Pancreas (tissue), 10 donors: ENCODE measurements at regions not wholly inside any gene's neighbourhood (a gene's known extent, or its start where the extent isn't known, plus 50 kb on each side); places are given as distances from the start of the nearest gene placed in this dataset.

Source experiments
- ATAC-seq, 4 donors: fragments of 200-7000 bp; cut with Tn5 transposase; one replicate each; pipeline versions ENCODE4 v1.8.0 to v1.9.1; 2020; ENCODE audit warnings: mild to moderate bottlenecking in 4 of 4, moderate library complexity in 4 of 4
- DNase-seq, 6 donors: peaks; one replicate each; pipeline ENCODE4 v3.0.0-alpha.2; 2020
- FAIRE-seq: peaks from 2 replicates; lab custom pipeline; 2012; peaks lifted over from hg19 to GRCh38; lab: Jason Lieb, UNC
- H3K27ac ChIP-seq, 4 donors: fragments of 200-600 bp; sonication (generic); 1 replicate in 3 of 4; 2 replicates in 1 of 4; pipeline versions ENCODE4 v1.5.0 to v1.8.0; 2020
- H3K27me3 ChIP-seq, 4 donors: fragments of 200-600 bp; one replicate each; pipeline ENCODE4 v1.8.0; 2021
- H3K36me3 ChIP-seq, 3 donors: fragments of 200-600 bp; sonication (generic) in 1 of 3; one replicate each; pipeline versions ENCODE4 v1.5.0 to v1.8.0; 2020 to 2021
- H3K4me1 ChIP-seq, 3 donors: fragments of 200-600 bp; one replicate each; pipeline ENCODE4 v1.8.0; 2021
- H3K4me3 ChIP-seq, 4 donors: fragments of 200-600 bp; sonication (generic) in 2 of 4; one replicate each; pipeline versions ENCODE4 v1.5.0 to v1.8.0; 2020 to 2021
- H3K9me3 ChIP-seq, 4 donors: fragments of 200-600 bp; one replicate each; pipeline ENCODE4 v1.8.0; 2021
- WGBS, 2 donors: extraction: QIAGEN DNeasy Blood & Tissue Kit; methylation state at CpG; one replicate each; pipeline ENCODE4 v1.1.7; 2013; 5-methylcytosine and 5-hydroxymethylcytosine counted together
- intact Hi-C, 3 donors: fragments of 100-400 bp; cut with DNase I; formaldehyde crosslinking; loops; one replicate each; pipeline versions ENCODE4 v1.11.1 to v1.14.2; 2022
- TF ChIP-seq, protein P1 (sequence below), 4 donors: fragments of 200-600 bp; sonication (generic) in 3 of 4; IDR thresholded peaks; one replicate each; pipeline versions ENCODE4 v1.5.0 to v1.8.0; 2021; ENCODE audit warnings: antibody characterized with exemption in 4 of 4
- donor health status: healthy with polysubstance abuse.
- donor health status: DM: no; HTN: no; CAD: no; lungs with moderate emphysema.
- donor health status: DM: no; HTN: no; CAD: no.
- donor health status: control.
- donor health status: control.
- donor health status: Bipolar disorder and iron deficiency.
- donor health status: DM: yes; HTN: yes; CAD: no.
- donor health status: DM: no; HTN: no; CAD: no.
- donor health status: DM: no; HTN: no; CAD: no.
- donor health status: DM: yes; HTN: yes; CAD: no.

DNA sequence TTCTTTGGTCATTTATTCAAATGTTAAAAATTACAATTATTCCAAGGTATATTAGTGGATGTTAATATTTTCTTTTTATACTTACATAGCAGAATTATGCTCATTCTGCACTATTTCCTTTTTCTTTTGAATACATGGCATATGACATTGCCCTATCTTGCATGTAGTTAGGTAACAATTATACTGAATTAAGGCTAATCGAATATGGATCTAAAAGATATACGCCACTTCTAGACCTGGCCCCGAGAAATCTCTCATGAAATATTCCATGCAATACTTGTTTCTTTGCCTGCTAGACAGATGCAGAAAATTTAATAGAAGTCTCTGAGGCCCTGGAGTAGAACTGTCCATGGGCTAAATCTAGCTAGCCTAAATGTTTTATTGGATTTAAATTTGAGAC lies 493.4 kb downstream of the OTOL1 start:
- no peak for ATAC-seq
- FAIRE-seq, result no peak
- TF ChIP-seq, protein P1, sequence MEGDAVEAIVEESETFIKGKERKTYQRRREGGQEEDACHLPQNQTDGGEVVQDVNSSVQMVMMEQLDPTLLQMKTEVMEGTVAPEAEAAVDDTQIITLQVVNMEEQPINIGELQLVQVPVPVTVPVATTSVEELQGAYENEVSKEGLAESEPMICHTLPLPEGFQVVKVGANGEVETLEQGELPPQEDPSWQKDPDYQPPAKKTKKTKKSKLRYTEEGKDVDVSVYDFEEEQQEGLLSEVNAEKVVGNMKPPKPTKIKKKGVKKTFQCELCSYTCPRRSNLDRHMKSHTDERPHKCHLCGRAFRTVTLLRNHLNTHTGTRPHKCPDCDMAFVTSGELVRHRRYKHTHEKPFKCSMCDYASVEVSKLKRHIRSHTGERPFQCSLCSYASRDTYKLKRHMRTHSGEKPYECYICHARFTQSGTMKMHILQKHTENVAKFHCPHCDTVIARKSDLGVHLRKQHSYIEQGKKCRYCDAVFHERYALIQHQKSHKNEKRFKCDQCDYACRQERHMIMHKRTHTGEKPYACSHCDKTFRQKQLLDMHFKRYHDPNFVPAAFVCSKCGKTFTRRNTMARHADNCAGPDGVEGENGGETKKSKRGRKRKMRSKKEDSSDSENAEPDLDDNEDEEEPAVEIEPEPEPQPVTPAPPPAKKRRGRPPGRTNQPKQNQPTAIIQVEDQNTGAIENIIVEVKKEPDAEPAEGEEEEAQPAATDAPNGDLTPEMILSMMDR (IDR thresholded peaks at IDR 0.05), result no peak
- H3K4me3 ChIP-seq, result no peak overlapping the region
- no peak overlapping the region for H3K27ac ChIP-seq
- no peaks in the 10 kb centered on the region for H3K4me1 ChIP-seq
- WGBS, 2 donors, result 70 to 87% methylated on average over 3 of the region's 3 CpGs
- no peaks in the 10 kb centered on the region for H3K9me3 ChIP-seq
- H3K36me3 ChIP-seq, result no peaks in the 10 kb centered on the region
- H3K27me3 ChIP-seq, result no peaks in the 10 kb centered on the region
- DNase-seq, result no peak
- intact Hi-C loops, result loop anchor here in 1 of 3 donors (10.0 kb wide), 1 partner anchor 135 kb away; no protein-coding TSS in a partner anchor

DNA sequence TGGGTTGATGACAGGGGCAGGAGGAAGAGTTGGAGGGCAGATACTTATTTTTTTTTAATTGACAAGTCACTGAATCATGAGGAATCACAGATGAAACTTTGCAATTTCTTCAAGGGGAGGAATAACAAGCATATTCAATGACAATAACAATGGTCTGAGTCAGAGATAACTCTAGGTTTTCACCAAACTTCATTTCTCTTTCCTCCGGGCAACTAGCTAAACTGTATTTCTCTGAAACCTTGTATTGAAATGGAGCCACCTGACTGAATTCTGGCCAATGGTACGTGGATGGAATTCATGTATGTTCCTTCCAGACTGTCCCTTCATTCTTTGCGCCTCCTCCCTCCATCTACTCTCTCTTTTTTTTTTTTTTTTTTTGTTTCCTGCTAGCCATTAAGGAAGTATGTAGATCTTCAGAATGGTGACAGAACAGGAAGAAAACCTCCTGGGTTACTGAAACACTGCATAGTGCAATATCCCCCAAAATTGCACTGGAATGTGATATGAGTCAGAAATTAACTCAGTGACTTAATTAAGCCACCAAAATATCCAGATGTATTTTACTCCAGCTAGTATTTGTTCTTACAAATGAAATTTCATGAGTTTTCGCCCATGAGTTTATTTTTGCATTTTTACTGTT lies 495.4 kb downstream of the OTOL1 start:
- WGBS, 2 donors, result 66 to 76% methylated on average over 4 of the region's 4 CpGs
- intact Hi-C loops, result loop anchor here in 1 of 3 donors (10.0 kb wide), 1 partner anchor 133 kb away; no protein-coding TSS in a partner anchor
- Histone ChIP-seq H3K9me3 (no peaks in the 10 kb centered on the region), H3K27me3 (no peaks in the 10 kb centered on the region), H3K4me1 (no peaks in the 10 kb centered on the region), H3K36me3 (no peaks in the 10 kb centered on the region), H3K4me3 (no peak overlapping the region), H3K27ac (no peak overlapping the region)
- no peak for ATAC-seq
- TF ChIP-seq, protein P1 (IDR thresholded peaks at IDR 0.05), result no peak
- DNase-seq, result no peak
- no peak for FAIRE-seq

DNA sequence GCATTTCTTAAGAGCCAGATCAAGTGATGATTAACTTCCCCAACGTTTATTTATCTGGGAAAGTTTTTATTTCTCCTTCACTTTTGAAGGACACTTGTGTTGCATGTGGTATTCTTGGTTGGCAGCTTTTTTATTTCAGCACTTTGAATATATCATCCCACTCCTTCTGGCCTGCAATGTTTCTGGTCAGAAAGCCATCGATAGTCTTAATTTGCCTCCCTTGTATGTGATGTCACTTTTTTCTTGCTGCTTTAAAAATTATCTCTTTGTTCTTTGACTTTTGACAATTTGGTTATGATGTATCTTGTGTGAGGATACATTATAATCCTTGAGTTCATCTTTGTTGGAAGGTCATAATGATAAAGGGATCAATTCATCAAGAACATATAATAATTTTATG lies 503.2 kb downstream of the OTOL1 start:
- ATAC-seq (no peak), FAIRE-seq (no peak), DNase-seq (no peak)
- intact Hi-C loops, result loop anchor here in 1 of 3 donors (10.0 kb wide), 1 partner anchor 125 kb away; no protein-coding TSS in a partner anchor
- no peaks in the 10 kb centered on the region for H3K27me3 ChIP-seq
- no peak overlapping the region for H3K27ac ChIP-seq
- peaks cover 0 to 6% (median 0%) of the 10 kb centered on the region in 4 donors for H3K9me3 ChIP-seq
- 55% methylated on average over 2 of the region's 2 CpGs for WGBS, 2 donors
- H3K36me3 ChIP-seq, result no peaks in the 10 kb centered on the region
- TF ChIP-seq, protein P1 (IDR thresholded peaks at IDR 0.05), result no peak
- H3K4me1 ChIP-seq, result no peaks in the 10 kb centered on the region
- H3K4me3 ChIP-seq, result no peak overlapping the region

DNA sequence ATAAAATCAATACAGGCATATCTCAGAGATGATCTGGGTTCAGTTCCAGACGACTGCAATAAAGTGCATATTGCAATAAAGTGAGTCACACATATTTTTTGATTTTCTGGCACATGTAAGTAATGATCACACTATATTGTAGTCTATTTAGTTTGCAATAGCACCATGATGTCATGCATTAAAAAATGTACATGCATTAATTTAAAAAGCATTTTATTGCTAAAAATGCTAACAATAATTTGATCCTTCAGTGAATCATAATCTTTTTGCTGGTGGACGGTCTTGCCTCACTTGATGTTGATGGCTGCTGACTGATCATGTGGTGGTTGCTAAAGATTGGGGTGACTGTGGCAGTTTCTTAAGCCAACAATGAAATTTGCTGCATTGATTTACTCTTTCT lies 511.1 kb downstream of the OTOL1 start:
- whole genome bisulfite sequencing, 2 donors, result 30 to 39% methylated on average over 2 of the region's 2 CpGs
- H3K27ac ChIP-seq, result no peak overlapping the region
- TF ChIP-seq, protein P1 (IDR thresholded peaks at IDR 0.05), result no peak
- no peak for DNase-seq
- no peaks in the 10 kb centered on the region for H3K36me3 ChIP-seq
- H3K4me1 ChIP-seq, result no peaks in the 10 kb centered on the region
- no peak overlapping the region for H3K4me3 ChIP-seq
- no peak for FAIRE-seq
- no peaks in the 10 kb centered on the region for H3K27me3 ChIP-seq
- intact Hi-C loops, result no loop called here
- no peaks in the 10 kb centered on the region for H3K9me3 ChIP-seq
- no peak for ATAC-seq

DNA sequence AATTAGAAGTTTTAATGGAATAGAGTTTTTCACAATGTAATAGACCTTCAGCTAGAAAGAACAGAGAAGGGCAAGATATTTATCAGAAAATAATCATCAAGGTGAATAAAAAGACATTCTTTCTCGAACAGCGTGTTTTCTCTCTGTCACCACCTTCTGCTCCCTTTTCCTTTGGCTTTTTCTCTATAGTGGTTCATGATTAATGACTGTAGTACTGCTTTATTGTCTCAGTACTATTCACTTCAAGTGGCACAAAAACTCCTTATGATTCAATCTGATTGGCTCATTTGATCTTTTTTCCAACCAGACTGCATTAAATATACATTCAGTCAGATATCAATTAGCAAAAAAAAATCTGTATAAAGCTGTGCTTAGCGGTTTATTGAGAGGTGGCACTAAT lies 516.0 kb downstream of the OTOL1 start:
- Histone ChIP-seq H3K4me1 (no peaks in the 10 kb centered on the region), H3K4me3 (no peak overlapping the region), H3K27ac (no peak overlapping the region), H3K9me3 (no peaks in the 10 kb centered on the region), H3K27me3 (no peaks in the 10 kb centered on the region), H3K36me3 (no peaks in the 10 kb centered on the region)
- no peak for ATAC-seq
- no peak for DNase-seq
- no peak for FAIRE-seq
- TF ChIP-seq, protein P1 (IDR thresholded peaks at IDR 0.05), result no peak
- 32 to 38% methylated on average over 3 of the region's 3 CpGs for WGBS, 2 donors
- intact Hi-C loops, result no loop called here
